ENCODE measurements at regions not wholly inside any gene's neighbourhood (a gene's known extent, or its start where the extent isn't known, plus 50 kb on each side); places are given as distances from the start of the nearest gene placed in this dataset.

DNA sequence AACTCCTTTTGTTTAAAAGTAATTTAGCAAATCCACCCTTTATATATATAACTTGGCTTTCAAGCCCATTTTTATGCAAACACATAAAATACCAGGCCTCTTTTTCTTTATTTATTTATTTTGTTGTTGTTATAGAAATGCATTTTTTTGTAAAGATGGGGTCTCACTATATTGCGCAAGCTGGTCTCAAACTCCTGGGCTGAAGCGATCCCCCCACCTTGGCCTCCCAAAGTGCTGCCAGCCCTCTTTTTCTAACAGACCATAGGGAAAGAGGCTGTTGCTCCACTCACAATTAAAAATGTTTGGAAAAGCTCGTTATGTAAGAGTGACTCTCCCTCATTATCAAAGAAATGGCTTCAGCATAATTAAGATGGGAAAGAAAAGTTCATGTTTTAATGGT lies 440.9 kb downstream of the HACE1 start:
- no peak overlapping the region for H3K4me3 ChIP-seq (ENCODE audit: low read depth, low read length)
- TF ChIP-seq, protein P1, sequence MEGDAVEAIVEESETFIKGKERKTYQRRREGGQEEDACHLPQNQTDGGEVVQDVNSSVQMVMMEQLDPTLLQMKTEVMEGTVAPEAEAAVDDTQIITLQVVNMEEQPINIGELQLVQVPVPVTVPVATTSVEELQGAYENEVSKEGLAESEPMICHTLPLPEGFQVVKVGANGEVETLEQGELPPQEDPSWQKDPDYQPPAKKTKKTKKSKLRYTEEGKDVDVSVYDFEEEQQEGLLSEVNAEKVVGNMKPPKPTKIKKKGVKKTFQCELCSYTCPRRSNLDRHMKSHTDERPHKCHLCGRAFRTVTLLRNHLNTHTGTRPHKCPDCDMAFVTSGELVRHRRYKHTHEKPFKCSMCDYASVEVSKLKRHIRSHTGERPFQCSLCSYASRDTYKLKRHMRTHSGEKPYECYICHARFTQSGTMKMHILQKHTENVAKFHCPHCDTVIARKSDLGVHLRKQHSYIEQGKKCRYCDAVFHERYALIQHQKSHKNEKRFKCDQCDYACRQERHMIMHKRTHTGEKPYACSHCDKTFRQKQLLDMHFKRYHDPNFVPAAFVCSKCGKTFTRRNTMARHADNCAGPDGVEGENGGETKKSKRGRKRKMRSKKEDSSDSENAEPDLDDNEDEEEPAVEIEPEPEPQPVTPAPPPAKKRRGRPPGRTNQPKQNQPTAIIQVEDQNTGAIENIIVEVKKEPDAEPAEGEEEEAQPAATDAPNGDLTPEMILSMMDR (IDR thresholded peaks at IDR 0.05; ENCODE audit: insufficient read depth, low read depth, low read length), result no peak
- DNase-seq (ENCODE audit: low read depth), result no peak

DNA sequence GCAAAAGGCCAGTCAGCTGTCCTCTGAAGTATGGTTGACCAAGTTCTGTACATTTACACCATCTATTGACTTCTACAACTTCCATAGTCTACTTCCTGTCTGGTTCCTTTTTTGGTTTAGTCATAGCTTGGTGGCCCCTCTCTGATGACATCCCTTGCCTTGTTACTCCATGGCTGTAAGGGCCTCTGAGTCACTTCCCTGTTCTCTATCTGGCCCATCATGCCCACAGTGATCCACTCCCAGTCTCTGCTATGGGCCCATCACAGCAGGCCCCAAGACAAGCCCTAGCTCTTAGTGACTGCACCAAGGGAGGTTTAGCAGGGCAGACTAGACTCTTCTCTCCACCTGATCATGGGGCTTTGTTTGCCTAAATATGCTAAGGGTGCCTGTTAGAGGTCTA lies 441.6 kb downstream of the HACE1 start:
- TF ChIP-seq, protein P1 (IDR thresholded peaks at IDR 0.05; ENCODE audit: insufficient read depth, low read depth, low read length), result no peak
- H3K4me3 ChIP-seq (ENCODE audit: low read depth, low read length), result no peak overlapping the region
- DNase-seq (ENCODE audit: low read depth), result no peak

DNA sequence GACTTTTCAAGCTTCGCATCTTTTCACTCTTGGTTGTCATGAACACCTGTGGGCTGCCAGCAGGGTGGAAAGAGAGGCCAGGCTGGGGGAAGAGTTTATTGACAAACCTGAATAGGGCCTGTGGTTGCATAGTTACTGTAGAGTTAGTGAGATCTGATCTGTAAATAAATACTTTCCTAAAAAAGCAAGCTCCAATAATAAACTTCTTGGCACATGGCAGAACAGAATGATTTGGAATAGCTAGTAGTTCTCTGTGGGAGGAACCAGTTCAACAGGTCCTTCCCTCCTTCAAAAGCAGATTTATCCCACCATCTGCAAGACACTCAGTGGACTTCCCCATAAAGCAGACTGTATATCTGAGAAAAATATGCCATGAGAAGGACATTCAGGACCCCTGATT lies 445.0 kb downstream of the HACE1 start:
- DNase-seq (ENCODE audit: low read depth), result no peak
- TF ChIP-seq, protein P1 (IDR thresholded peaks at IDR 0.05; ENCODE audit: insufficient read depth, low read depth, low read length), result no peak
- H3K4me3 ChIP-seq (ENCODE audit: low read depth, low read length), result no peak overlapping the region

DNA sequence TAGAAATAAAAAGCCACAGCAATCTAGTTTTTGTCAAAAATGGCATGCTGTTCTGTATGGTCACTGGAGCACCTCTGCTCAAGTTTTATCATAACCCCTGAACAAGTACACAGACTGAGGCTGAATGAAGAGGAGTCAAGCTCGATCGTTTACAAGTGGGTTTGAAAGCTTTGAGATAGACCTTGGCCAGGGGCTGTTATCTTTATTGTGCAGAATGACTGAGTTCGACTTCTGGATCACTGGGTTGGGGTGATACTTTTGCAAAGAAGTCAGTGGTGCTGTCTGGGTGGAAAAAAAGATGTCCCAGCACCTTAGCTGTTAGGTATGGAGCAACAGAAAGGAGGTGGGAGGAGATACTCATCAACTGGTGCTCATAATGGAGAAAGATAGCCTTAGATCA lies 446.0 kb downstream of the HACE1 start:
- H3K4me3 ChIP-seq (ENCODE audit: low read depth, low read length), result no peak overlapping the region
- no peak for DNase-seq (ENCODE audit: low read depth)
- TF ChIP-seq, protein P1 (IDR thresholded peaks at IDR 0.05; ENCODE audit: insufficient read depth, low read depth, low read length), result no peak

DNA sequence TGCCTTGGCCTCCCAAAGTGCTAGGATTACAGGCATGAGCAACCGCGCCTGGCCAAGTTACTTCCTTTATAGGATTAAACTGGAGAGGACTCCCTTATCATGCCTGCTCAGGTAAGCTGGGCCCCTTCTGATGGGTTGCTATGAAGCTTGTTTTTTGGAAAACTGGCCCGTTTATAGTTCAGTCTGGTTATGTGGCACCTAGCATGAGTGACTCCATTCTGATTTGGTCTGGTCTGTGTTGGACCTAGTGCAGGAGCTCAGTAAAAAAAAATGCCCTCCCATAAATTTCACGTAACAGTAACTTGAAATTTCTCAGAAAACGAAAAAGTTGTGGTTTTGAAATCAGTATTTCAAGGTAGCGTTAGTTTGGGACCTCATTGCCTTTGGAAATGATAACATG lies 448.4 kb downstream of the HACE1 start:
- TF ChIP-seq, protein P1 (IDR thresholded peaks at IDR 0.05; ENCODE audit: insufficient read depth, low read depth, low read length), result no peak

DNA sequence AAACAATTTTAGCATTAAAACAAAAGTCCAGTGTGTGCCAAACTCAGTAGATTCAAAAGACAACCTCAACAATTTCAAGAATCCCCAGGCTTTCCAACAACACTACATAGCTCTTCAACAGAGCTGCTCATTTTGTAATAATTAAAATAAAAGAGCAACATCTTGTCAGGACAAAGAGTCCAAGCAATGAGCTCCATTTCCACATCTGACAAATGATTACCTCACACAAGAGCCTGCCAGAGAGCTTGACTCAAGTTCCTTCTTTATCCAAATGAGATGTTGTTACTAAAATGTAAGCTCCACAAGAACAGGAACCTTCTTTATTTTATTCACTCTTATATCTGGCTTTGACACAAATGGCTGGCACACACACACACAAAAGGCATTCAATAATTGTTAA lies 449.8 kb downstream of the HACE1 start:
- peak; percentile 21 for DNase-seq (ENCODE audit: low read depth)
- TF ChIP-seq, protein P1 (IDR thresholded peaks at IDR 0.05; ENCODE audit: insufficient read depth, low read depth, low read length), result no peak
- no peak overlapping the region for H3K4me3 ChIP-seq (ENCODE audit: low read depth, low read length)

More for the DNA sequence above, 448.4 kb downstream of the HACE1 start:
- no peak for DNase-seq (ENCODE audit: low read depth)
- H3K4me3 ChIP-seq (ENCODE audit: low read depth, low read length), result no peak overlapping the region

DNA sequence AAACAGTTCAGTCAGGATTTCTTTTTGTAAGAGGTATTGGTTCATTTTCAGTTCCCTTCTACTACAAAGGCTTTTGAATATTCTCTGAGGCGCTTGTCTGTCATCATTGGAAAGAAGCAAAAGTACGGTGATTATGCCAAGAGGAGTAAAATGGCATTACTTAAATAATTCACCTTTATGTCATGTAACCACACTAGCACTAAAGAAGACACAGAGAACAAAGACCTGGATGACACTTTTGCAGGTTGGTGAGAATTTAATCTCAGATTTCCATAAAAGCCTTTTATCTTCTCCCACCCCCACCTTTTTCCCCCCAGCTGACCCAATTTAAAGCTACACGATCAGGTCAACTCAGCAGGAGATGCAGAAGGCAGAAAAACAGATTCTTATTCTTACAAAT lies 451.8 kb downstream of the HACE1 start:
- no peak for DNase-seq (ENCODE audit: low read depth)
- TF ChIP-seq, protein P1 (IDR thresholded peaks at IDR 0.05; ENCODE audit: insufficient read depth, low read depth, low read length), result no peak
- no peak overlapping the region for H3K4me3 ChIP-seq (ENCODE audit: low read depth, low read length)

Data from fibroblast of villous mesenchyme (primary cell).